H9 (cell line): ENCODE measurements at regions not wholly inside any gene's neighbourhood (a gene's known extent, or its start where the extent isn't known, plus 50 kb on each side); places are given as distances from the start of the nearest gene placed in this dataset.

ENCODE experiments used
- DNase-seq: peaks from one replicate; pipeline ENCODE4 v3.0.0-alpha.2; 2017
- H2AFZ ChIP-seq: one replicate; pipeline ENCODE4 v1.6.1; 2013; ENCODE audit warnings: mild to moderate bottlenecking, low read length, control low read depth, moderate library complexity
- H2AK5ac ChIP-seq: 2 replicates; pipeline ENCODE4 v1.6.1; 2013; ENCODE audit warnings: low read length, control low read depth, mixed read lengths; ENCODE audit not compliant: insufficient read length
- H2BK120ac ChIP-seq: one replicate; pipeline ENCODE4 v1.6.1; 2013; ENCODE audit warnings: low read depth, mild to moderate bottlenecking, low read length, control low read depth, inconsistent platforms; ENCODE audit not compliant: poor library complexity, severe bottlenecking
- H2BK12ac ChIP-seq: 2 replicates; pipeline ENCODE4 v1.6.1; 2013; ENCODE audit warnings: low read length, control low read depth, mixed read lengths, low read depth; ENCODE audit not compliant: insufficient read length
- H2BK15ac ChIP-seq: 2 replicates; pipeline ENCODE4 v1.6.1; 2013; ENCODE audit warnings: low read depth, low read length, control low read depth
- H2BK20ac ChIP-seq: one replicate; pipeline ENCODE4 v1.6.1; 2013; ENCODE audit warnings: low read depth, mild to moderate bottlenecking, low read length, control low read depth, inconsistent platforms; ENCODE audit not compliant: poor library complexity, severe bottlenecking
- H2BK5ac ChIP-seq: 2 replicates; pipeline ENCODE4 v1.6.1; 2013; ENCODE audit warnings: low read length, control low read depth, mixed read lengths; ENCODE audit not compliant: insufficient read length
- H3K14ac ChIP-seq: 2 replicates; pipeline ENCODE4 v1.6.1; 2013; ENCODE audit warnings: low read length, control low read depth; ENCODE audit not compliant: insufficient read depth
- H3K18ac ChIP-seq: 2 replicates; pipeline ENCODE4 v1.6.1; 2013; ENCODE audit warnings: low read depth, mild to moderate bottlenecking, mixed read lengths, low read length, control low read depth; ENCODE audit not compliant: insufficient read length
- H3K23ac ChIP-seq: 2 replicates; pipeline ENCODE4 v1.6.1; 2013; ENCODE audit warnings: low read length, control low read depth, mixed read lengths, low read depth; ENCODE audit not compliant: insufficient read length
- H3K23me2 ChIP-seq: 2 replicates; pipeline ENCODE4 v1.6.1; 2013; ENCODE audit warnings: low read depth, mild to moderate bottlenecking, mixed read lengths, low read length, control low read depth; ENCODE audit not compliant: insufficient read length, poor library complexity, severe bottlenecking
- H3K27ac ChIP-seq: 2 replicates; pipeline ENCODE4 v1.5.1; 2013; ENCODE audit warnings: low read length, control low read depth, mixed read lengths, low read depth; ENCODE audit not compliant: insufficient read length
- H3K27me3 ChIP-seq: 2 replicates; pipeline ENCODE4 v1.6.1; 2013; ENCODE audit warnings: low read length, control low read depth, inconsistent platforms; ENCODE audit not compliant: insufficient read depth
- H3K4ac ChIP-seq: 2 replicates; pipeline ENCODE4 v1.6.1; 2013; ENCODE audit warnings: low read depth, mild to moderate bottlenecking, control low read depth, inconsistent platforms, low read length, moderate library complexity
- H3K4me1 ChIP-seq: 2 replicates; pipeline ENCODE4 v1.6.1; 2013; ENCODE audit warnings: low read length, control low read depth, inconsistent platforms; ENCODE audit not compliant: insufficient read depth
- H3K4me2 ChIP-seq: 2 replicates; pipeline ENCODE4 v1.6.1; 2013; ENCODE audit warnings: low read length, control low read depth, mixed read lengths; ENCODE audit not compliant: insufficient read length, insufficient read depth
- H3K56ac ChIP-seq: 2 replicates; pipeline ENCODE4 v1.6.1; 2013; ENCODE audit warnings: low read depth, mild to moderate bottlenecking, mixed read lengths, low read length, control low read depth; ENCODE audit not compliant: insufficient read length
- H3K79me1 ChIP-seq: 2 replicates; pipeline ENCODE4 v1.6.1; 2013; ENCODE audit warnings: low read depth, mild to moderate bottlenecking, moderate library complexity, low read length, control low read depth, inconsistent platforms; ENCODE audit not compliant: insufficient read depth, poor library complexity, severe bottlenecking
- H3K79me2 ChIP-seq: 2 replicates; pipeline ENCODE4 v1.6.1; 2013; ENCODE audit warnings: low read length, control low read depth, inconsistent platforms; ENCODE audit not compliant: insufficient read depth
- H3K9ac ChIP-seq: 2 replicates; pipeline ENCODE4 v1.6.1; 2013; ENCODE audit warnings: low read length, control low read depth, mixed read lengths; ENCODE audit not compliant: insufficient read length; ENCODE audit errors: extremely low read depth
- H3K9me3 ChIP-seq: one replicate; pipeline ENCODE4 v1.6.1; 2013; ENCODE audit warnings: low read depth, low read length, inconsistent platforms; ENCODE audit not compliant: control insufficient read depth
- H3T11ph ChIP-seq: one replicate; pipeline ENCODE4 v1.6.1; 2013; ENCODE audit warnings: mild to moderate bottlenecking, low read length, control low read depth, inconsistent platforms
- H4K20me1 ChIP-seq: one replicate; pipeline ENCODE4 v1.6.1; 2013; ENCODE audit not compliant: control insufficient read depth, insufficient read length, insufficient read depth
- H4K5ac ChIP-seq: 2 replicates; pipeline ENCODE4 v1.6.1; 2013; ENCODE audit warnings: low read depth, mild to moderate bottlenecking, mixed read lengths, low read length, control low read depth; ENCODE audit not compliant: insufficient read length
- H4K8ac ChIP-seq: replicated peaks from 2 replicates; pipeline ENCODE4 v1.6.1; 2013; ENCODE audit warnings: low read length, control low read depth, mixed read lengths, low read depth; ENCODE audit not compliant: insufficient read length
- H4K91ac ChIP-seq: 2 replicates; pipeline ENCODE4 v1.6.1; 2013; ENCODE audit warnings: low read depth, mild to moderate bottlenecking, moderate library complexity, mixed read lengths, low read length, control low read depth; ENCODE audit not compliant: insufficient read length
- H3K27ac Mint-ChIP-seq, 3 experiments: 2 replicates in 2 of 3; 3 replicates in 1 of 3; pipeline ENCODE4 v1.8.0; 2020 to 2021; ENCODE audit warnings: mixed read lengths in 3 of 3, mild to moderate bottlenecking in 1 of 3, moderate library complexity in 1 of 3
- H3K27me3 Mint-ChIP-seq: 2 replicates; pipeline ENCODE4 v1.8.0; 2021; ENCODE audit warnings: low read depth, mild to moderate bottlenecking, moderate library complexity, mixed read lengths
- H3K36me3 Mint-ChIP-seq, 3 experiments: 2 replicates in 2 of 3; 3 replicates in 1 of 3; pipeline ENCODE4 v1.8.0; 2020 to 2021; ENCODE audit warnings: low read depth in 3 of 3, mixed read lengths in 3 of 3; ENCODE audit not compliant: insufficient read depth in 1 of 3
- H3K4me1 Mint-ChIP-seq, 2 experiments: 2 replicates each; pipeline ENCODE4 v1.8.0; 2020; ENCODE audit warnings: mixed read lengths in 2 of 2
- H3K4me3 Mint-ChIP-seq, 2 experiments: 2 replicates in 1 of 2; 3 replicates in 1 of 2; pipeline ENCODE4 v1.8.0; 2020 to 2021; ENCODE audit warnings: mild to moderate bottlenecking in 2 of 2, mixed read lengths in 2 of 2, moderate library complexity in 1 of 2
- H3K9me3 Mint-ChIP-seq, 2 experiments: 2 replicates in 1 of 2; 3 replicates in 1 of 2; pipeline ENCODE4 v1.8.0; 2020; ENCODE audit warnings: mild to moderate bottlenecking in 2 of 2, mixed read lengths in 2 of 2, moderate library complexity in 1 of 2
- WGBS: extraction: QIAGEN DNeasy Blood & Tissue Kit; methylation state at CpG from one replicate; pipeline ENCODE4 v1.1.7; 2013; ENCODE audit warnings: missing lambda C conversion rate, low lambda C conversion rate, mixed read lengths; ENCODE audit not compliant: insufficient read length; ENCODE audit errors: extremely low coverage; 5-methylcytosine and 5-hydroxymethylcytosine counted together
- TF ChIP-seq, protein P1 (sequence below): fragments of 200-600 bp; sonication (generic); conservative IDR thresholded peaks from 3 replicates; pipeline ENCODE4 v1.8.0; 2021; ENCODE audit warnings: antibody characterized with exemption, mild to moderate bottlenecking

DNA sequence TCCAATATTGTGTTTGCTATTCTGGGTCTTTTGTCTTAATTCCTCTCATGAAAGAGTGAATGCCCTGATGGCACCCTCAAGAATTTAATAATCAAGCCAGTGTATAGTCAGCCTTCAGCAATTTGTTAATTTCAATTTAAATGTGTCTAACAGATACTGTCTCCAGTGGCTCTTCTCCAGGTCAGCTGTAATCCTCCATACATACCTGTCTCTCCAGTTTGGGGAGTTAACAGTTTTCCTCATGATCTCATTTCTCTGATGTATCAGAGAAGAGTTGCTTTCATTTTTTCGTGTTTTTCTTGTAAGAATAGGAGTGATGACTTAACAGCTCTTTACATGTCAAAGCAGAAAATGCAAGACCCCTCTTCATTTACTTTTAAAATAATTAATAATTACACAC, 500.3 kb upstream of the RORB start:
- Mint-ChIP-seq H3K27me3 (no peaks in the 10 kb centered on the region), H3K9me3 (peaks cover 0 to 4% of the 10 kb centered on the region in 2 experiments; a peak in 3 of 5 replicates), H3K27ac (peak overlapping the region in 1 of 3 experiments; percentile 27; a peak in 1 of 7 replicates), H3K4me1 (peaks cover 20 to 30% of the 10 kb centered on the region in 2 experiments), H3K4me3 (no peak overlapping the region), H3K36me3 (peaks cover 0 to 9% (median 2%) of the 10 kb centered on the region in 3 experiments; a peak in 4 of 7 replicates)
- Histone ChIP-seq H4K5ac (no peak overlapping the region), H4K8ac (no peak overlapping the region), H4K20me1 (no peaks in the 10 kb centered on the region), H3K9ac (no peak overlapping the region), H3K14ac (no peak overlapping the region), H3K18ac (no peak overlapping the region), H2BK12ac (no peak overlapping the region), H3K4me1 (no peaks in the 10 kb centered on the region), H3K27ac (no peak overlapping the region), H3K79me2 (no peaks in the 10 kb centered on the region), H2BK120ac (no peak overlapping the region), H3K9me3 (no peaks in the 10 kb centered on the region), H2BK20ac (no peak overlapping the region), H3K79me1 (no peaks in the 10 kb centered on the region), H3K27me3 (no peaks in the 10 kb centered on the region), H4K91ac (no peak overlapping the region), H2BK15ac (no peak overlapping the region), H3K4ac (no peak overlapping the region), H2AK5ac (no peak overlapping the region), H2AFZ (no peak overlapping the region), H3K23me2 (no peaks in the 10 kb centered on the region), H3K23ac (no peak overlapping the region), H3T11ph (no peak overlapping the region), H3K4me2 (no peak overlapping the region), H3K56ac (no peak overlapping the region), H2BK5ac (no peak overlapping the region)
- DNase-seq: no peak
- TF ChIP-seq, protein P1, sequence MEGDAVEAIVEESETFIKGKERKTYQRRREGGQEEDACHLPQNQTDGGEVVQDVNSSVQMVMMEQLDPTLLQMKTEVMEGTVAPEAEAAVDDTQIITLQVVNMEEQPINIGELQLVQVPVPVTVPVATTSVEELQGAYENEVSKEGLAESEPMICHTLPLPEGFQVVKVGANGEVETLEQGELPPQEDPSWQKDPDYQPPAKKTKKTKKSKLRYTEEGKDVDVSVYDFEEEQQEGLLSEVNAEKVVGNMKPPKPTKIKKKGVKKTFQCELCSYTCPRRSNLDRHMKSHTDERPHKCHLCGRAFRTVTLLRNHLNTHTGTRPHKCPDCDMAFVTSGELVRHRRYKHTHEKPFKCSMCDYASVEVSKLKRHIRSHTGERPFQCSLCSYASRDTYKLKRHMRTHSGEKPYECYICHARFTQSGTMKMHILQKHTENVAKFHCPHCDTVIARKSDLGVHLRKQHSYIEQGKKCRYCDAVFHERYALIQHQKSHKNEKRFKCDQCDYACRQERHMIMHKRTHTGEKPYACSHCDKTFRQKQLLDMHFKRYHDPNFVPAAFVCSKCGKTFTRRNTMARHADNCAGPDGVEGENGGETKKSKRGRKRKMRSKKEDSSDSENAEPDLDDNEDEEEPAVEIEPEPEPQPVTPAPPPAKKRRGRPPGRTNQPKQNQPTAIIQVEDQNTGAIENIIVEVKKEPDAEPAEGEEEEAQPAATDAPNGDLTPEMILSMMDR: no peak
- WGBS: no CpG with 5 or more reads among the region's 1 CpG
